GM21515 (cell line): ENCODE measurements at regions not wholly inside any gene's neighbourhood (a gene's known extent, or its start where the extent isn't known, plus 50 kb on each side); places are given as distances from the start of the nearest gene placed in this dataset.

Source experiments
- ATAC-seq: cut with Tn5 transposase; IDR thresholded peaks from one replicate; pipeline ENCODE4 v1.9.1; 2021; ENCODE audit not compliant: unreplicated experiment

DNA sequence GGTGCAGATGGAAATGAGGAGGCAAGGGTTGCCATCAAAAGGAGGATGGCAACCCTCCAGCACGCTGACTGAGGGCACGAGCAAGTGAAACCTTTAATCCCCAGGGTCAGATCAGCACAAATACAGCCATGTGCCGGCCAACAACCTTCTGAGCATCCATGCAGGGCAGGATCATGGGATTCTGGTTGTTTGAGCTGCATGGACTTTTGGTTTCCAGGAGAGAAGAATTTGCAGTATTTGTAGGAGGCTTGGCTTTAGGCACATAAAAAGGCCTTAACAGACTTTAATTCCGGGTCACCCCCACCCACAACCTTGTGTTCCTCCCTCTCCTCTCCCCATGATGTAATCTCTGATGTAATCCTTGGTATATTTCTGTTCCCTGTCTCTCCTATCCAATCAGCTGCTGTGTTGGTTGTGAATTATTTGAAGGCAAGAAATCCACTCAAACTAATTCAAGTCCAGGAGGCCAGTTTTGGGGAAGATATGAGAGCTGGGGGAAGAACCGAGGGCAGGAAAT is 254.3 kb downstream of the SHQ1 start:
- ATAC-seq = no peak

- ATAC-seq = no peak
Measured at GRCh38 chr3:72591522-72592421, 256.5 kb downstream of the SHQ1 start.

- no peak for ATAC-seq
Measured at GRCh38 chr3:72590732-72591221, 257.5 kb downstream of the SHQ1 start.

DNA sequence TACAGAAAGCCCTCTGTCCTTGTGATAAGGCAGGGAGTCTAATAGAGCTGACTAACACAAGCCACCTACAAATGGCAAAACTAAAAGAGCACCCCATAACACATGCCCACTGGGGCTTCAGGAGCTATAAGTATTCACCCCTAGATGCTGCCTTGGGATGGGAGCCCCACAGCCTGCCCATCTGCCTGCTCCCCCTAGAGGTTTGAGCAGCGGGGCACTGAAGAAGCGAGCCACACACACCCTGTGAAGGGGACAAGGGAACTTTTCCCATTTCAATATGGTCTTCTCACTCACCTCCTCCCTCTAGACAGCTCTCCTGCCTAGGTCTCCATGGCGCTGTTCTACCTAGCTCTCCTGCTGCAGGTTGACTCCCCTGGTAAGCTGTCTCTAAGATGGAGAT is 261.0 kb downstream of the SHQ1 start:
- ATAC-seq = no peak

GRCh38 chr3:72586694-72587093 is 261.6 kb downstream of the SHQ1 start:
- ATAC-seq = no peak

GRCh38 chr3:72585966-72586365 is 262.3 kb downstream of the SHQ1 start:
- ATAC-seq = no peak

GRCh38 chr3:72584262-72584661 is 264.0 kb downstream of the SHQ1 start:
- no peak for ATAC-seq

DNA sequence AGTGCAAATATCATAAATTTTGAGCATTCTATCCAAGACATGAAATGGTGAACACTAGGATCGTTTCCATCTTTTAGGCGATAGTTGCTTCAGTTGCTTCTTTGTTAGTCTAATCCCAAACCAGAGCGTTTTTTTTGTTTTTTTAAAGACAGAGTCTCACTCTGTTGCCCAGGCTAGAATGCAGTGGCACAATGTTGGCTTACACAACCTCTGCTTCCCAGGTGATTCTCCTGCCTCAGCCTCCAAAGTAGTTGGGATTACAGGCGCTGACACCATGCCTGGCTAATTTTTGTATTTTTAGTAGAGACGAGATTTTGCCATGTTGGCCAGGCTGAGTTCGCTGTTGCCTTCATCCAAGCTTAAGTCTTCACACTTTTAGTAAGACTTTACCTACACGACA is 265.3 kb downstream of the SHQ1 start:
- no peak for ATAC-seq

DNA sequence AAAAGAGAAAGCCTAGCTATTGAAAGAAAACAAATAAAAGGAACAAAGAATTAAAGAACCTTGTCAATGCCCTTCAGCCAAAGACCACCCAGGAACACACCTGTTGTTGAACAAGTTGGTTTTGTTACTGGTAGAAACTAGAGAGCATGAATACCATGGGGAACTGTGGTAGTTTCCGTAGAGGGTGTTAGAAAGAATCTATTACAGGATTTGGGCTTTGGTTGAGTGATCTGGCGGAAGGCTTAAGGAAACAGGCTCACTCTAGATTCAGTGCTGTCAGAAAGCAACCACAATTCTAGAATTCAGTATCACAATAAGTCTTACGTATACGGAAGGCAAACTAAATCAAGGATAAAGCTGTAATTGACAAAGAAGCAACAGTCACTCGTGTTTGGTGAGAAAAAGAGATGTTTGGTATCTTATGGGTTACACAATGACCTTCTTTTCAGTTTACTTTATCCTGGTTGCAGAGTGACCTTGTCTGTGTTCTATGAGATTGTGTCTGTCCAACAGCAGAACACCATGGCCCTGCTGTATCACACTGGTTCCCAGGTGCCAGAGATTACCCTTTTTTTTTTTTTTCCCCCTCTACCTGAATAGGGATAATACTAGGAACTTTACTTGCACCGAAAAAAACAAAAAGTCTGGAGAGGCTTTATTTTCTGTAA is 265.9 kb downstream of the SHQ1 start:
- ATAC-seq = peak; percentile 94

GRCh38 chr3:72580900-72581299 is 267.3 kb downstream of the SHQ1 start:
- ATAC-seq = no peak

- no peak for ATAC-seq
Measured at GRCh38 chr3:72580246-72580756, 267.9 kb downstream of the SHQ1 start.

GRCh38 chr3:72579581-72580245 is 268.5 kb downstream of the SHQ1 start:
- ATAC-seq = no peak

DNA sequence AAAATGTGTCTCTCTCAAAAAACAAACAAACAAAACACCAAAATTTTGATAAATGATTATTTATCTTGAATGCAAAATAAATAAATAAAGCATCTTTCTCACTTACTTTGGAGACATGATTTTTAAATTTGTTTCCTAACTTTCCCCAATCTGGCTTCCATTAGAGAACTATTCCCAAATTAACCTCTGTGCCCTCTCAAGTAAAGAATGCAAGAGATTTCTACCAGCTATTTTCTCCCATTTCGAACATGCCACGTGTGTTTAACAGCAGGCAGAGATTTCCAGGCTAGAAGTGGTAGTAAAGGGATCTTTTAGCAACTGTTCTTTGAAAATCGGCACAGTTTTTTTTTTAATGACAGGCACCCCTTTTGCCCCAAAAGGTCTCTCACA is 269.1 kb downstream of the SHQ1 start:
- no peak for ATAC-seq

DNA sequence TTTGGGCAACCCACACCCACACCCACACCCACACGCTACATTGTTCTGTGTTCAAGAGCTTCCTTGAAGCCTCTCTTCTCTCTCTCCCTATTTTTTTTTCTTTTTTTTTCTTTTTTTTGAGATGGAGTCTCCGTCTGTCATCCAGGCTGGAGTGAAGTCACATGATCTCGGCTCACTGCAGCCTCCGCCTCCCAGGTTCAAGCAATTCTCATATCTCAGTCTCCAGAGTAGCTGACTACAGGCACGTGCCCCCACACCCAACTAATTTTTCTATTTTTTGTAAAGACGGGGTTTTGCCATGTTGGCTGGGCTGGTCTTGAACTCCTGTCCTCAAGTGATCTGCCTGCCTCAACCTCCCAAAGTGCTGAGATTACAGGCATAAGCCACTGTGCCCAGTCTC is 271.1 kb downstream of the SHQ1 start:
- ATAC-seq = no peak

- no peak for ATAC-seq
Measured at GRCh38 chr3:72576563-72576962, 271.7 kb downstream of the SHQ1 start.

DNA sequence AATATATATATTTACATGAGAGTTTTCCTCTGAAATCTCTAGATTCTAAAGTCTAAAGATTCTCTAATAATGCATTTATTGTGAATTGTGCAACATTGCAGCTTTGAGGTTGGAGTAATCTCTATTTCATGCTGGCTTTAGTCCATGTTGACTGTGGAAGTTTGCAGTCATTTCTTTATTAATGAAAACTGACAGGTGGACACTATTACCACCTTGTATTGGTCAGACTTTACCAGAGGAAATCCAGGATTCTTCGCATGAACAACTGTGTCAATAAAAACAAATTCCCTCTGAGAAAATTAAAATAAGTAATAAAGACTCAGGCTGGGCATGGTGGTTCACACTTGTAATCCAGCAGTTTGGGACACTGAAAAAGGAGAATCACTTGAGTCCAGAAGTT is 274.1 kb downstream of the SHQ1 start:
- no peak for ATAC-seq

GRCh38 chr3:72573051-72573450 is 275.2 kb downstream of the SHQ1 start:
- ATAC-seq = no peak

GRCh38 chr3:72572489-72573007 is 275.7 kb downstream of the SHQ1 start:
- ATAC-seq = no peak

DNA sequence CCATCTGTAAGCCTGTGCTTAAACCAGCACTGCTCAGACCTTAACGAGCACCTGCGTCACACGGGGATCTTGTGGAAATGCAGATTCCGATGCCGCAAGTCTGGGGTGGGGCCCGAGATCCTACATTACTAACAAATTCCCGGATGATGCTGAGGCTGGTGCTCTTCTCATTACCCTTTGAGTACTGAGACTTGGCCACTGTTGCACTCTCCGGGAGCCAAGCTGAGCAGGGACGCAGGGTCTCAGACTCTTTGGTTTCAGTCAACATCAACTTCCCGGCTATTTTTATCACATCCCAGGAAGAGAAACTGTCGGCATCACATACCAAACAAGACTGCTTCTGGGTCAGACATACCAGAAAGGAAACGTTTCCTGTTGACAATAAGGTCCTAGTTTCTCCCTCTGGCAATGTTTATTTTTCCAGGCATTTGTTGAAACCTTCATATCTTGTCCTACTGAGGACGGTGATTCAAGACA is 276.6 kb downstream of the SHQ1 start:
- no peak for ATAC-seq

- ATAC-seq = no peak
Measured at GRCh38 chr3:72571052-72571451, 277.2 kb downstream of the SHQ1 start.
